IPS-15b (cell line): ENCODE measurements at regions not wholly inside any gene's neighbourhood (a gene's known extent, or its start where the extent isn't known, plus 50 kb on each side); places are given as distances from the start of the nearest gene placed in this dataset.
"Not testable (repeated sequence)": the region's sequence is repeated elsewhere in the genome, so short reads cannot be mapped to it uniquely, and the experiment has no call there.

ENCODE experiments used
- H3K27me3 ChIP-seq: one replicate; pipeline ENCODE4 v1.6.1; 2013; ENCODE audit warnings: low read length; ENCODE audit not compliant: control insufficient read depth, insufficient read depth
- H3K36me3 ChIP-seq: one replicate; pipeline ENCODE4 v1.6.1; 2013; ENCODE audit warnings: low read length; ENCODE audit not compliant: control insufficient read depth, insufficient read depth
- H3K4me1 ChIP-seq: one replicate; pipeline ENCODE4 v1.6.1; 2013; ENCODE audit warnings: mild to moderate bottlenecking, low read length; ENCODE audit not compliant: control insufficient read depth, insufficient read depth
- H3K4me3 ChIP-seq: one replicate; pipeline ENCODE4 v1.5.1; 2013; ENCODE audit warnings: low read depth, low read length
- H3K9ac ChIP-seq: one replicate; pipeline ENCODE4 v1.6.1; 2013; ENCODE audit warnings: low read depth, mild to moderate bottlenecking, low read length
- H3K9me3 ChIP-seq: one replicate; pipeline ENCODE4 v1.6.1; 2013; ENCODE audit warnings: mild to moderate bottlenecking, low read length; ENCODE audit not compliant: control insufficient read depth, insufficient read depth

DNA sequence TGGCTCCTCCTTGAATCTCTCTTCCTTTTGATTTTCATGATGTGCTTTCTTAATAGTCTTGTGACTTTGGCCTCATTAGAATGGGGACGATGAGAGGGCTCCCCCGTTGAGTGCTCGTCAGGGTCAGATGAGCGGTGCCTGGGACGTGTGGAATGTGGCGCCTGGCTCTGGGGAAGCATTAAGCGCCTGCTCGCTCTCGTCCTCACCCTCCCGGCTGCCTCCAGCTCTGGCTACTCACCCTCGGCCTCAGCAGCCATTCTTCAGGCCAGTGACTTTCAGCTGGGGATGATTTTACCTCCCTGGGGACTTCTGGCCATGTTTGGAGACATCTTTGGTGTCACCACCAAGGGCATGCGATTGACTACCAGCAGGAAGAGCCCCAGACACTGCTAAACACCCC, 69.7 kb downstream of the RPS6KA4 start:
- Histone ChIP-seq H3K4me3 (no peak overlapping the region), H3K36me3 (no peaks in the 10 kb centered on the region), H3K27me3 (no peaks in the 10 kb centered on the region), H3K9me3 (no peaks in the 10 kb centered on the region), H3K4me1 (no peaks in the 10 kb centered on the region), H3K9ac (no peak overlapping the region)

- no peak overlapping the region for H3K4me3 ChIP-seq
- H3K9ac ChIP-seq, result no peak overlapping the region
- no peaks in the 10 kb centered on the region for H3K4me1 ChIP-seq
- no peaks in the 10 kb centered on the region for H3K36me3 ChIP-seq
- H3K9me3 ChIP-seq, result no peaks in the 10 kb centered on the region
- no peaks in the 10 kb centered on the region for H3K27me3 ChIP-seq
These were observed 71.0 kb downstream of the RPS6KA4 start for GRCh38 chr11:64429970-64430369.

- H3K27me3 ChIP-seq, result no peaks in the 10 kb centered on the region
- H3K36me3 ChIP-seq, result no peaks in the 10 kb centered on the region
- H3K9ac ChIP-seq, result no peak overlapping the region
- no peak overlapping the region for H3K4me3 ChIP-seq
- no peaks in the 10 kb centered on the region for H3K4me1 ChIP-seq
- no peaks in the 10 kb centered on the region for H3K9me3 ChIP-seq
These were observed 71.7 kb downstream of the RPS6KA4 start for GRCh38 chr11:64430645-64431044.

DNA sequence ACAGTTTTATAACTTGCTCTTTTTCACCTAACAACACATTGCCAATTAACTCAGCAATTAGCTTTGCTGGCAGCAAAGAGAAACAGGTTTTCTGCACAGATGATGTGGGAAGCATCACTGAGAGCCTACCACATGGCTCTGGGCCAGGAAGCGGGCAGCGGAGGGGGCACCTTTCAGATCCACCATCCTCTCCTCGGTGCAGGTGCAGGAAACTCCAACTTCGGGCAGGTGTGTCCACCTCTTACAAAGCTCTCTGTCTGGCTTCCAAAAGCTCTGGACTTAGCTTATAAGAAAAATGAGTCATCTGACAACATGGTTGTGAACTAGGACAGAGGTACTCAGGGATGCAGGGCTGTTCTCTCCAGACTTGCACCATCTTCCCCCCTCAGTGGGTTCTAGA, 77.0 kb downstream of the RPS6KA4 start:
- Histone ChIP-seq H3K9me3 (no peaks in the 10 kb centered on the region), H3K27me3 (no peaks in the 10 kb centered on the region), H3K4me1 (no peaks in the 10 kb centered on the region), H3K36me3 (no peaks in the 10 kb centered on the region), H3K9ac (no peak overlapping the region), H3K4me3 (no peak overlapping the region)

- Histone ChIP-seq H3K4me3 (no peak overlapping the region), H3K4me1 (no peaks in the 10 kb centered on the region), H3K27me3 (no peaks in the 10 kb centered on the region), H3K36me3 (no peaks in the 10 kb centered on the region), H3K9ac (no peak overlapping the region), H3K9me3 (no peaks in the 10 kb centered on the region)
These were observed 78.5 kb downstream of the RPS6KA4 start for GRCh38 chr11:64437426-64437825.

DNA sequence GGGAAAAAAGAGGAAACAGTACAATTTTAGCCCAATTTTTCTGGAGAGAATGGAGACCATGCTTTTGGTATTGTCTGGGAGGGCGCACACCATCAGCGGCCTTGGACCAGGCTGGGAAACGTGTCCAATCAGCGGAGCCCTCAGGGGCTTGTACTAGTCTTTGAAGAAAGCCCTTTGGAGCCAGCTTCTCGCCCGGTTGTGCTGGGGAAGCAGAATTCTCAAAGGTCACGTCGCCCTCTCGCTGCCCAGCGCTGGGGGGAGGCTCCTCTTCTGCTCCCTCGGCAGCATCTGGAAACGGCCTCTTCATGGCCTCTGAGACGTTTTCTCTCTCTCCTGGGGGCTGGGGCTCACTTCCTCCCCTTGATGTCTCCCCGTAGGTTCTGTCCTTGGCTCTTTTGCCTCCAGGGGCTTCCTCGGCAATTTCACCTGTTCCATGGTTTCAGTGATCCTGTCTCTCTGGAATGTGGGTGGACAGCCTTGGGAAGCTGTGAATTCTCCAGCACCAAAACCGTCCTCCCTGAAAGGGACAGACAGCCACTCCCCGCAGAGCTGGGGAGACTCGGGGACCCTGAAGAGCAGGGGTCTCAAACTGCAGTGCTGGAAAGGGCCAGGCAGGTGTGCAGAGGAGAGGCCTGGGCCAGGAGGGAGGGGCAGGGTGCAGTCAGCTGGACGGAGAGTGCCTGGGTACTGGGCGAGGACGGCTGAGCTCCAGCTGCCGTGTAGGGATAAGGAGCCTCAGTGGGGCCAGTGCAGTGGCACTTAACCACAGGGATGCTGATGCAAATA, 80.2 kb downstream of the RPS6KA4 start:
- H3K27me3 ChIP-seq, result no peaks in the 10 kb centered on the region
- H3K4me1 ChIP-seq, result no peaks in the 10 kb centered on the region
- no peak overlapping the region for H3K4me3 ChIP-seq
- H3K9ac ChIP-seq, result no peak overlapping the region
- no peaks in the 10 kb centered on the region for H3K36me3 ChIP-seq
- H3K9me3 ChIP-seq, result no peaks in the 10 kb centered on the region

DNA sequence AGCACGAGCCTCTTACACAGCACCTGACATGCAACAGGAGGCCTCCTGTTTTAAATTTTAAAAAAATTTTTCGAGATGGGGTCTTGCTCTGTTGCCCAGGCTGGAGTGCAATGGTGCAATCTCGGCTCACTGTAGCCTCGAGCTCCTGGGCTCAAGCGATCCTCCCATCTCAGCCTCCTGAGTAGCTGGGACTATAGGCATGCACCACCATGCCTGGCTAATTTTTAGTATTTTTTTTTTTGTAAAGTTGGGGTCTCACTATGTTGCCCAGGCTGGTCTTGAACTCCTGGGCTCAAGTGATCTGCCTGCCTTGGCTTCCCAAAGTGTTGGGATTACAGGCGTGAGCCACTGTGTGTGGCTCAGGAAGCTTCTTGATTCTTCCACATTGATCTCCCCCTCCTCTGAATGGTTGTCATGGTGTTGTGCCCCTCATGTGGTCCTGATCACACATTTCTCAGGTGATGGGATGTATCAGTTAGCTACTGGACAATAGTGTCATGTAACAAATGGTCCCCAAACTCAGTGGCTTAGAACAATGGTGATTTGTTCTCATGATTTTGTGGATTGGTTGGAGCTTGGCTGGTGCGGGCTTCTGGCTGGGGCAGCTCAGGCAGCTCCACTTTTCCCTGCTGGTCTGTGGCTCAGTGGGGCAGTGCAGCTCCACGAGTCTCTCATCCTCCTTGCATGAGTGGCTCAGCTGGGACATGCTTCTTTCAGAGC, 81.0 kb downstream of the RPS6KA4 start:
- not testable (repeated sequence) for H3K36me3 ChIP-seq, H3K4me1 ChIP-seq, H3K27me3 ChIP-seq, H3K4me3 ChIP-seq, H3K9me3 ChIP-seq, H3K9ac ChIP-seq

- no peaks in the 10 kb centered on the region for H3K36me3 ChIP-seq
- H3K27me3 ChIP-seq, result no peaks in the 10 kb centered on the region
- H3K9ac ChIP-seq, result no peak overlapping the region
- no peaks in the 10 kb centered on the region for H3K9me3 ChIP-seq
- H3K4me3 ChIP-seq, result no peak overlapping the region
- no peaks in the 10 kb centered on the region for H3K4me1 ChIP-seq
These were observed 82.2 kb downstream of the RPS6KA4 start for GRCh38 chr11:64441127-64441526.

DNA sequence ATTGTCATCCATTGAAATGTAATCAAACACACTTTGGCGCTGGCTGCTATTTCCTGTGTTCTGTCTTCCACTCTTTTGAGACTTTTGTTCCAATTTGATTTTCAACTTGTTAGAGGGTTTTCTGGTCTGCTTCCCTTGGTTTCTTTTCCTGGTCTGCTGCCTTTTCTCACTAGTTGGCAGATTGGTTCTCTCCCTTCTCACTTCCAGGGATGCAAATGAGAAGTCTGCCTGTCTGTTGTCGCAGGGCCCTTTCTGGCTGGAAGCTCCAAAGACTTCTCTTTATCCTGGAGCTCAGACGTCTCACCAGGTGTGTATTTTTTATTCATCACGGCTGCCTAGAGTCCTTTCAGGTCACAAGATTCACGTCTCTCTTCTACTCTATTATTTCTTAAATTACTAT, 84.0 kb downstream of the RPS6KA4 start:
- Histone ChIP-seq H3K9me3 (no peaks in the 10 kb centered on the region), H3K4me1 (no peaks in the 10 kb centered on the region), H3K9ac (no peak overlapping the region), H3K36me3 (no peaks in the 10 kb centered on the region), H3K27me3 (peaks cover under 1% of the 10 kb centered on the region), H3K4me3 (no peak overlapping the region)

DNA sequence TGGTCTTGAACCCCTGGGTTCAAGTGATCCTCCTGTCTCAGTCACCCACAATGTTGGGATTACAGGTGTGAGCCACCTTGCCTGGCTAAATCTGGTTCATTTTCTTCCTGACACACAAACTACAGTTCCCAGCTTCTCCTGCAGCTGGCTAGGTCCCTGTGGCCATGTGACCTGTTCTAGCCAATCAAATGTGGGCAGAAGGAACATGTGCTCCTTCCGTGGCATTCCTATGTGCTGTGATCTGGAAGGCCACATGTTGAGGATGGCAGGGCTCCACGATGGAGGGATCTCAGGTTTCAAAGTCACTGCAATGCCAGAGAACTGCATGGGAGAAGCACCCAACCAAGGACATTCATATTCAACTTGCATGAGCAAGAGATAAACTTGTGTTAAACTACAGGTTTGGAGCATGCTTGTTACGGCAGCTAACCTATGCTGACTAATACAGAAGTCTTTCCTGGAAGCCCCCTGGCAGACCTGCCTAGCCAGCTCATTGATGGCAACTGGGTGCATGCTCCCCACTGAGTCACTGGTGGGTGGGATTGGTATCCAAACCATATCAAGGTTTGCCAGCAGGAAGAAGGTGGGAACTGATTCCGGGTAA, 86.0 kb downstream of the RPS6KA4 start:
- no peaks in the 10 kb centered on the region for H3K9me3 ChIP-seq
- H3K4me1 ChIP-seq, result peaks cover 5% of the 10 kb centered on the region
- H3K9ac ChIP-seq, result no peak overlapping the region
- no peak overlapping the region for H3K4me3 ChIP-seq
- H3K27me3 ChIP-seq, result peaks cover 12% of the 10 kb centered on the region
- no peaks in the 10 kb centered on the region for H3K36me3 ChIP-seq

- no peaks in the 10 kb centered on the region for H3K9me3 ChIP-seq
- H3K4me3 ChIP-seq, result no peak overlapping the region
- H3K36me3 ChIP-seq, result no peaks in the 10 kb centered on the region
- H3K4me1 ChIP-seq, result peaks cover 5% of the 10 kb centered on the region
- H3K9ac ChIP-seq, result no peak overlapping the region
- H3K27me3 ChIP-seq, result peaks cover 12% of the 10 kb centered on the region
These were observed 86.7 kb downstream of the RPS6KA4 start for GRCh38 chr11:64445651-64446050.
